Trophoblast cell (in vitro differentiated cells and primary cell): ENCODE measurements at regions not wholly inside any gene's neighbourhood (a gene's known extent, or its start where the extent isn't known, plus 50 kb on each side); places are given as distances from the start of the nearest gene placed in this dataset.

ENCODE experiments used
- DNase-seq, 2 donors: peaks; one replicate each; pipeline ENCODE4 v3.0.0-alpha.2; 2016
- H2AFZ ChIP-seq: 2 replicates; pipeline ENCODE4 v1.6.1; 2013; ENCODE audit warnings: low read length, moderate library complexity, mild to moderate bottlenecking; ENCODE audit not compliant: insufficient read depth, poor library complexity
- H2AK5ac ChIP-seq: 2 replicates; pipeline ENCODE4 v1.6.1; 2013; ENCODE audit warnings: mild to moderate bottlenecking, low read length
- H2BK120ac ChIP-seq: 2 replicates; pipeline ENCODE4 v1.6.1; 2013; ENCODE audit warnings: low read length, mild to moderate bottlenecking, moderate library complexity; ENCODE audit not compliant: insufficient read depth, poor library complexity
- H2BK12ac ChIP-seq: 2 replicates; pipeline ENCODE4 v1.6.1; 2013; ENCODE audit warnings: mild to moderate bottlenecking, low read length, moderate library complexity
- H2BK5ac ChIP-seq: 2 replicates; pipeline ENCODE4 v1.6.1; 2013; ENCODE audit warnings: low read length, low read depth, moderate library complexity, mild to moderate bottlenecking; ENCODE audit not compliant: poor library complexity
- H3K14ac ChIP-seq: 2 replicates; pipeline ENCODE4 v1.6.1; 2013; ENCODE audit warnings: mild to moderate bottlenecking, low read length
- H3K18ac ChIP-seq: 2 replicates; pipeline ENCODE4 v1.6.1; 2013; ENCODE audit warnings: mild to moderate bottlenecking, low read length
- H3K23ac ChIP-seq: 2 replicates; pipeline ENCODE4 v1.6.1; 2013; ENCODE audit warnings: low read length
- H3K27ac ChIP-seq: 2 replicates; pipeline ENCODE4 v1.5.1; 2013; ENCODE audit warnings: low read depth, mild to moderate bottlenecking, inconsistent platforms, low read length, moderate library complexity
- H3K27me3 ChIP-seq: 2 replicates; pipeline ENCODE4 v1.6.1; 2013; ENCODE audit warnings: inconsistent platforms, mild to moderate bottlenecking, low read length, moderate library complexity; ENCODE audit not compliant: insufficient read depth
- H3K36me3 ChIP-seq, 2 experiments: 1 replicate in 1 of 2; 2 replicates in 1 of 2; pipeline ENCODE4 v1.6.1; 2013; ENCODE audit warnings: low read length in 2 of 2, mild to moderate bottlenecking in 2 of 2, moderate library complexity in 1 of 2; ENCODE audit not compliant: insufficient read depth in 2 of 2, control insufficient read depth in 1 of 2
- H3K4ac ChIP-seq: 2 replicates; pipeline ENCODE4 v1.6.1; 2013; ENCODE audit warnings: low read depth, mild to moderate bottlenecking, low read length, moderate library complexity
- H3K4me1 ChIP-seq, 2 experiments: 1 replicate in 1 of 2; 2 replicates in 1 of 2; pipeline ENCODE4 v1.6.1; 2013; ENCODE audit warnings: low read length in 2 of 2, mild to moderate bottlenecking in 2 of 2, moderate library complexity in 1 of 2; ENCODE audit not compliant: insufficient read depth in 2 of 2, control insufficient read depth in 1 of 2
- H3K4me2 ChIP-seq: 2 replicates; pipeline ENCODE4 v1.6.1; 2013; ENCODE audit warnings: inconsistent platforms, mild to moderate bottlenecking, low read length, moderate library complexity
- H3K4me3 ChIP-seq: 2 replicates; pipeline ENCODE4 v1.5.1; 2013; ENCODE audit warnings: mild to moderate bottlenecking, low read depth, low read length, inconsistent platforms
- H3K79me1 ChIP-seq: one replicate; pipeline ENCODE4 v1.6.1; 2013; ENCODE audit warnings: low read length
- H3K79me2 ChIP-seq: 2 replicates; pipeline ENCODE4 v1.6.1; 2013; ENCODE audit warnings: low read length, mild to moderate bottlenecking; ENCODE audit not compliant: control insufficient read depth, insufficient read depth, poor library complexity
- H3K9ac ChIP-seq: 2 replicates; pipeline ENCODE4 v1.6.1; 2013; ENCODE audit warnings: mild to moderate bottlenecking, low read length
- H3K9me3 ChIP-seq: 2 replicates; pipeline ENCODE4 v1.6.1; 2013; ENCODE audit warnings: low read depth, mild to moderate bottlenecking, control low read depth, inconsistent platforms, low read length; ENCODE audit not compliant: insufficient read depth
- H4K12ac ChIP-seq: 2 replicates; pipeline ENCODE4 v1.6.1; 2013; ENCODE audit warnings: low read depth, mild to moderate bottlenecking, low read length, moderate library complexity
- H4K8ac ChIP-seq: 2 replicates; pipeline ENCODE4 v1.6.1; 2013; ENCODE audit warnings: low read depth, mild to moderate bottlenecking, low read length, moderate library complexity
- H4K91ac ChIP-seq: one replicate; pipeline ENCODE4 v1.6.1; 2013; ENCODE audit warnings: low read depth, mild to moderate bottlenecking, low read length, moderate library complexity
- WGBS: extraction: QIAGEN DNeasy Blood & Tissue Kit; methylation state at CpG from one replicate; pipeline ENCODE4 v1.1.7; 2013; ENCODE audit warnings: missing lambda C conversion rate; ENCODE audit not compliant: insufficient read length, insufficient coverage; ENCODE audit errors: extremely low coverage; 5-methylcytosine and 5-hydroxymethylcytosine counted together

GRCh38 chr10:131444862-131445461, 133.4 kb upstream of the TCERG1L start:
- no peak overlapping the region for H3K4me2 ChIP-seq
- no peaks in the 10 kb centered on the region for H3K79me1 ChIP-seq
- no peaks in the 10 kb centered on the region for H3K9me3 ChIP-seq
- H3K4me1 ChIP-seq: no peaks in the 10 kb centered on the region
- no peak overlapping the region for H2AFZ ChIP-seq
- no peak overlapping the region for H3K9ac ChIP-seq
- H3K79me2 ChIP-seq: no peaks in the 10 kb centered on the region
- H3K27me3 ChIP-seq: no peaks in the 10 kb centered on the region
- no peak overlapping the region for H2AK5ac ChIP-seq
- H3K27ac ChIP-seq: no peak overlapping the region
- no peak overlapping the region for H3K14ac ChIP-seq
- DNase-seq: no peak
- no peak overlapping the region for H3K4ac ChIP-seq
- H2BK12ac ChIP-seq: no peak overlapping the region
- no peak overlapping the region for H2BK120ac ChIP-seq
- H3K4me3 ChIP-seq: no peak overlapping the region
- H4K8ac ChIP-seq: no peak overlapping the region
- H4K91ac ChIP-seq: no peak overlapping the region
- no peak overlapping the region for H2BK5ac ChIP-seq
- H3K36me3 ChIP-seq: no peaks in the 10 kb centered on the region
- H3K18ac ChIP-seq: no peak overlapping the region
- WGBS: no CpG with 5 or more reads among the region's 12 CpGs
- H4K12ac ChIP-seq: no peak overlapping the region
- H3K23ac ChIP-seq: no peak overlapping the region

- Histone ChIP-seq H3K27me3 (no peaks in the 10 kb centered on the region), H3K9me3 (no peaks in the 10 kb centered on the region), H3K27ac (no peak overlapping the region), H3K4me1 (no peaks in the 10 kb centered on the region), H2BK12ac (no peak overlapping the region), H3K79me2 (no peaks in the 10 kb centered on the region), H2AK5ac (no peak overlapping the region), H4K91ac (no peak overlapping the region), H3K4me3 (no peak overlapping the region), H2BK120ac (no peak overlapping the region), H3K4ac (no peak overlapping the region), H3K79me1 (no peaks in the 10 kb centered on the region), H2AFZ (no peak overlapping the region), H3K4me2 (no peak overlapping the region), H3K23ac (no peak overlapping the region), H3K36me3 (no peaks in the 10 kb centered on the region), H4K12ac (no peak overlapping the region), H3K9ac (no peak overlapping the region), H4K8ac (no peak overlapping the region), H3K14ac (no peak overlapping the region), H2BK5ac (no peak overlapping the region), H3K18ac (no peak overlapping the region)
- WGBS: no CpG with 5 or more reads among the region's 8 CpGs
- DNase-seq: no peak
Observed at GRCh38 chr10:131445623-131446022, 134.1 kb upstream of the TCERG1L start.

GRCh38 chr10:131446171-131446570, 134.7 kb upstream of the TCERG1L start:
- H3K4ac ChIP-seq: no peak overlapping the region
- no peak overlapping the region for H4K12ac ChIP-seq
- no peak overlapping the region for H4K8ac ChIP-seq
- H3K14ac ChIP-seq: no peak overlapping the region
- no peaks in the 10 kb centered on the region for H3K79me2 ChIP-seq
- H3K27ac ChIP-seq: no peak overlapping the region
- no peak overlapping the region for H2BK12ac ChIP-seq
- no peak overlapping the region for H2BK5ac ChIP-seq
- H2BK120ac ChIP-seq: no peak overlapping the region
- H3K4me1 ChIP-seq: no peaks in the 10 kb centered on the region
- no peak overlapping the region for H3K23ac ChIP-seq
- H3K27me3 ChIP-seq: no peaks in the 10 kb centered on the region
- H2AFZ ChIP-seq: no peak overlapping the region
- WGBS: 100% methylated on average over 5 of the region's 12 CpGs
- no peak overlapping the region for H3K9ac ChIP-seq
- DNase-seq: no peak
- H3K4me3 ChIP-seq: no peak overlapping the region
- no peaks in the 10 kb centered on the region for H3K9me3 ChIP-seq
- no peak overlapping the region for H2AK5ac ChIP-seq
- H3K18ac ChIP-seq: no peak overlapping the region
- H3K4me2 ChIP-seq: no peak overlapping the region
- no peaks in the 10 kb centered on the region for H3K79me1 ChIP-seq
- H4K91ac ChIP-seq: no peak overlapping the region
- H3K36me3 ChIP-seq: no peaks in the 10 kb centered on the region

- Histone ChIP-seq H3K79me2 (no peaks in the 10 kb centered on the region), H4K12ac (no peak overlapping the region), H4K8ac (no peak overlapping the region), H3K4me3 (no peak overlapping the region), H3K18ac (no peak overlapping the region), H2AFZ (no peak overlapping the region), H3K9ac (no peak overlapping the region), H3K27ac (no peak overlapping the region), H3K23ac (no peak overlapping the region), H3K27me3 (no peaks in the 10 kb centered on the region), H3K4me2 (no peak overlapping the region), H3K36me3 (no peaks in the 10 kb centered on the region), H4K91ac (no peak overlapping the region), H2BK120ac (no peak overlapping the region), H3K9me3 (no peaks in the 10 kb centered on the region), H2BK12ac (no peak overlapping the region), H3K4me1 (no peaks in the 10 kb centered on the region), H3K14ac (no peak overlapping the region), H2BK5ac (no peak overlapping the region), H3K79me1 (no peaks in the 10 kb centered on the region), H3K4ac (no peak overlapping the region), H2AK5ac (no peak overlapping the region)
- DNase-seq: no peak
- WGBS: no CpG with 5 or more reads among the region's 13 CpGs
Observed at GRCh38 chr10:131448171-131448570, 136.7 kb upstream of the TCERG1L start.
